RWPE1 (cell line): ENCODE measurements at regions not wholly inside any gene's neighbourhood (a gene's known extent, or its start where the extent isn't known, plus 50 kb on each side); places are given as distances from the start of the nearest gene placed in this dataset.

Experiments used
- CTCF ChIA-PET: fragments of 350-600 bp; sonication (Branson Sonifier 250); formaldehyde crosslinking; extraction: SDS; loops from one replicate; lab custom pipeline; 2021; lab: Yijun Ruan, JAX
- POLR2A ChIA-PET: fragments of 400-600 bp; formaldehyde crosslinking; extraction: SDS; loops from one replicate; lab custom pipeline; 2020; ENCODE audit warnings: antibody characterized with exemption; ENCODE audit not compliant: low non-redundant PET; lab: Yijun Ruan, JAX
- DNase-seq: peaks from one replicate; pipeline ENCODE4 v3.0.0; 2012; ENCODE audit warnings: low spot score
- H3K27ac ChIP-seq: fragments of 450-650 bp; 2 replicates; pipeline ENCODE4 v1.5.1; 2017
- CTCF ChIP-seq: fragments of 450-650 bp; conservative IDR thresholded peaks from 2 replicates; pipeline ENCODE4 v1.5.1; 2017; ENCODE audit warnings: low read depth, mild to moderate bottlenecking

- CTCF ChIA-PET = interaction anchor here (0.6 to 1.2 kb wide), 4 partner anchors 10 to 268 kb away, joined by 3 to 4 read pairs (median 4); no protein-coding TSS in a partner anchor
- POLR2A ChIA-PET = no interaction called here
- H3K27ac ChIP-seq = no peak overlapping the region
- DNase-seq = peak; percentile 92
- peak; percentile 23 for TF ChIP-seq CTCF
Observed at GRCh38 chr3:159872374-159873109, 116.1 kb upstream of the IL12A start.

- ChIA-PET POLR2A (no interaction called here), CTCF (interaction anchor here (1.1 to 1.4 kb wide), 2 partner anchors 10 to 113 kb away, joined by 4 to 5 read pairs; partner anchors contain the start of gene IL12A)
- DNase-seq = no peak
- no peak overlapping the region for H3K27ac ChIP-seq
- no peak for TF ChIP-seq CTCF
Observed at GRCh38 chr3:159875116-159875515, 113.5 kb upstream of the IL12A start.

DNA sequence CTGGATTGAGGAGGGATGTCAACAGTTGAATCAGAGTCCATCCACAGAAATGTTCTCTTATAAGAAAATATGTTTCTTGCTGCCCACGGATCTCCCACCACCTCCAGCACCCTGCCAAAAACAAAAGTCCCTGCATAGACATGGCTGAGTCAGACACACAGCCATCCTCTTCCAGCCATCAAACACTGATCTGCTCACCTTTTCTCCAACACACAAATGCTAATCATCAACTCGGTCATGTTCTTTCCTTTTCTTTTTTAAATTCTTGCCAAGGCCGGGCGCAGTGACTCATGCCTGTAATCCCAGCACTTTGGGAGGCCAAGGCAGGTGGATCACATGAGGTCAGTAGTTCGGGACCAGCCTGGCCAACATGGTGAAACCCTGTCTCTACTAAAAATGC lies 110.7 kb upstream of the IL12A start:
- ChIA-PET POLR2A (no interaction called here), CTCF (interaction anchor here (0.7 kb wide), 2 partner anchors 32 to 801 kb away, joined by 3 to 6 read pairs; no protein-coding TSS in a partner anchor)
- H3K27ac ChIP-seq = peak overlapping the region; percentile 67
- TF ChIP-seq CTCF = no peak
- no peak for DNase-seq

- DNase-seq = no peak
- no peak for TF ChIP-seq CTCF
- ChIA-PET CTCF (no interaction called here), POLR2A (no interaction called here)
- H3K27ac ChIP-seq = no peak overlapping the region
Observed at GRCh38 chr3:159879146-159879545, 109.5 kb upstream of the IL12A start.

DNA sequence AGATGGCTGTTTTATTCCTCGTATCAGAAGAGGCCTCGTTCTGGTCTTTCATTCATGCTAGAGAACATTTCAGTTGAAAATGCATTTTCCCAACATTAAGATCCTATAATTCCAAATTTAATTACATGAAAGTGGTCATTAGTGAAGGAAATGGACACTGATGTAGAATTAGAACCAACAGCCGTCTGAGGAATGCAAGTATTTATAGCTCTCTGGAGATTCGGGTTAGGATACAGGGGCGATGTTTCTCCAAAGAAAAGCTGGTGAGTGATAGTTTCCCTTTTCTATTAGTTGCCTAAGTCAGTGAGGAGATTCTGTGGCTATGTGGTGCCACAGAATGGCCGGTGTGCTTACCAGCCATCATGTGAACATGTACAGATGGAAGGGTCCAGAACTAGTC lies 109.0 kb upstream of the IL12A start:
- no peak overlapping the region for H3K27ac ChIP-seq
- CTCF ChIA-PET = no interaction called here
- no peak for DNase-seq
- no peak for TF ChIP-seq CTCF
- POLR2A ChIA-PET = no interaction called here

GRCh38 chr3:159881208-159881607 lies 107.4 kb upstream of the IL12A start:
- H3K27ac ChIP-seq = peak overlapping the region; percentile 82
- TF ChIP-seq CTCF = no peak
- POLR2A ChIA-PET = no interaction called here
- peak; percentile 4 for DNase-seq
- CTCF ChIA-PET = interaction anchor here (1.2 kb wide), 1 partner anchor 55 kb away, joined by 5 read pairs; no protein-coding TSS in a partner anchor
